SU-DHL-6 (cell line): ENCODE measurements at regions not wholly inside any gene's neighbourhood (a gene's known extent, or its start where the extent isn't known, plus 50 kb on each side); places are given as distances from the start of the nearest gene placed in this dataset.

Source experiments
- H2AFZ ChIP-seq: fragments of 200-600 bp; sonication (generic); 2 replicates; pipeline ENCODE4 v1.6.1; 2014; ENCODE audit warnings: low read depth, mild to moderate bottlenecking, moderate library complexity, mixed read lengths, antibody characterized with exemption, low read length; ENCODE audit not compliant: severe bottlenecking
- H3F3A ChIP-seq: fragments of 200-600 bp; shearing (Covaris generic); 2 replicates; pipeline ENCODE4 v1.6.0; 2016; ENCODE audit warnings: antibody characterized with exemption, mild to moderate bottlenecking; ENCODE audit not compliant: insufficient read depth
- H3K27ac ChIP-seq: fragments of 200-600 bp; sonication (generic); 2 replicates; pipeline ENCODE4 v1.5.1; 2016; ENCODE audit warnings: low read depth, mild to moderate bottlenecking, low read length, moderate library complexity, mixed read lengths
- H3K27me3 ChIP-seq: fragments of 200-600 bp; sonication (generic), shearing (Covaris generic); 2 replicates; pipeline ENCODE4 v1.6.0; 2014; ENCODE audit warnings: mild to moderate bottlenecking, low read length
- H3K36me3 ChIP-seq: fragments of 200-600 bp; sonication (generic); 2 replicates; pipeline ENCODE4 v1.6.1; 2014; ENCODE audit warnings: mild to moderate bottlenecking, low read length, mixed read lengths
- H3K4me2 ChIP-seq: fragments of 300-600, 200-600 bp; shearing (Covaris generic), sonication (generic); 2 replicates; pipeline ENCODE4 v1.6.0; 2014; ENCODE audit warnings: low read length, low read depth, mild to moderate bottlenecking; ENCODE audit not compliant: poor library complexity, severe bottlenecking
- H3K4me3 ChIP-seq: fragments of 200-600 bp; sonication (generic); 2 replicates; pipeline ENCODE4 v1.5.1; 2014; ENCODE audit warnings: antibody characterized with exemption, low read length, mild to moderate bottlenecking, mixed read lengths; ENCODE audit not compliant: insufficient read depth, poor library complexity, severe bottlenecking
- H3K79me2 ChIP-seq: fragments of 200-600 bp; sonication (generic); 2 replicates; pipeline ENCODE4 v1.6.1; 2014; ENCODE audit warnings: mild to moderate bottlenecking, low read length, moderate library complexity; ENCODE audit not compliant: insufficient read depth
- H3K9ac ChIP-seq: fragments of 200-600 bp; sonication (generic); 2 replicates; pipeline ENCODE4 v1.7.0; 2014; ENCODE audit warnings: mild to moderate bottlenecking, low read length
- H3K9me2 ChIP-seq: fragments of 200-600 bp; sonication (generic); replicated peaks from 2 replicates; pipeline ENCODE4 v1.6.1; 2014; ENCODE audit warnings: low read length; ENCODE audit not compliant: insufficient read depth
- H3K9me3 ChIP-seq: fragments of 200-600 bp; sonication (generic); 2 replicates; pipeline ENCODE4 v1.6.1; 2014; ENCODE audit warnings: low read length, mixed read lengths; ENCODE audit not compliant: insufficient read depth
- H4K20me1 ChIP-seq: fragments of 200-600 bp; sonication (generic); 2 replicates; pipeline ENCODE4 v1.6.1; 2014; ENCODE audit warnings: low read depth, mild to moderate bottlenecking, antibody characterized with exemption, low read length, moderate library complexity, mixed read lengths
- EZH2phosphoT487 ChIP-seq: fragments of 200-600 bp; sonication (generic), shearing (Covaris generic); conservative IDR thresholded peaks from 2 replicates; pipeline ENCODE4 v1.6.1; 2018; ENCODE audit warnings: mild to moderate bottlenecking, antibody characterized with exemption, low read length, moderate library complexity, mixed read lengths
- TF ChIP-seq, protein P1 (sequence below): fragments of 200-600 bp; sonication (generic); IDR thresholded peaks from one replicate; pipeline ENCODE4 v1.5.1; 2017; ENCODE audit warnings: antibody characterized with exemption, mild to moderate bottlenecking, low read length, moderate library complexity; ENCODE audit not compliant: insufficient read depth, poor library complexity, severe bottlenecking

DNA sequence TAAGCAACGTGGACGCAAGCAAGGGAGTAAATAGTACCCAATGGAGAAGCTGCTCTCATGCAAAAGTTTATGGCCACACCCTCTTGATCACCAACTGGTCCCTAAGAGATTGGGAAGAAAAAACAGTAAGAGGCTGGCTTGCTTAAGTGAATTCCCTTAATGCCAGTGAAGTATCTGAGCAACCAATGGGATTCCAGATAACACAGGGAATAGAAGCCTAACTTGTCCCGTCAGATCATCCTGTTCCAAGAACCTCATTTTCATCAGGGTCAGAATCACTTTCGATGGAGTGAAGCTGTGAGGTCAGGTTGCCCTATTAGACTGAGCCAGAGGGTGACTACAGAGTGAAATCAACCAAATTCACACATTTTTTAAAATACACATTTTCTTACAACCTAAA lies 104.3 kb downstream of the CD47 start:
- H3K9me3 ChIP-seq: no peaks in the 10 kb centered on the region
- no peak overlapping the region for H3K4me3 ChIP-seq
- no peaks in the 10 kb centered on the region for H4K20me1 ChIP-seq
- no peak overlapping the region for H3K4me2 ChIP-seq
- H3K27ac ChIP-seq: no peak overlapping the region
- H3K9ac ChIP-seq: no peak overlapping the region
- no peaks in the 10 kb centered on the region for H3K36me3 ChIP-seq
- H3K79me2 ChIP-seq: no peaks in the 10 kb centered on the region
- H3F3A ChIP-seq: no peaks in the 10 kb centered on the region
- H3K27me3 ChIP-seq: no peaks in the 10 kb centered on the region
- TF ChIP-seq EZH2phosphoT487: no peak
- TF ChIP-seq, protein P1, sequence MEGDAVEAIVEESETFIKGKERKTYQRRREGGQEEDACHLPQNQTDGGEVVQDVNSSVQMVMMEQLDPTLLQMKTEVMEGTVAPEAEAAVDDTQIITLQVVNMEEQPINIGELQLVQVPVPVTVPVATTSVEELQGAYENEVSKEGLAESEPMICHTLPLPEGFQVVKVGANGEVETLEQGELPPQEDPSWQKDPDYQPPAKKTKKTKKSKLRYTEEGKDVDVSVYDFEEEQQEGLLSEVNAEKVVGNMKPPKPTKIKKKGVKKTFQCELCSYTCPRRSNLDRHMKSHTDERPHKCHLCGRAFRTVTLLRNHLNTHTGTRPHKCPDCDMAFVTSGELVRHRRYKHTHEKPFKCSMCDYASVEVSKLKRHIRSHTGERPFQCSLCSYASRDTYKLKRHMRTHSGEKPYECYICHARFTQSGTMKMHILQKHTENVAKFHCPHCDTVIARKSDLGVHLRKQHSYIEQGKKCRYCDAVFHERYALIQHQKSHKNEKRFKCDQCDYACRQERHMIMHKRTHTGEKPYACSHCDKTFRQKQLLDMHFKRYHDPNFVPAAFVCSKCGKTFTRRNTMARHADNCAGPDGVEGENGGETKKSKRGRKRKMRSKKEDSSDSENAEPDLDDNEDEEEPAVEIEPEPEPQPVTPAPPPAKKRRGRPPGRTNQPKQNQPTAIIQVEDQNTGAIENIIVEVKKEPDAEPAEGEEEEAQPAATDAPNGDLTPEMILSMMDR: no peak
- no peaks in the 10 kb centered on the region for H3K9me2 ChIP-seq
- H2AFZ ChIP-seq: no peak overlapping the region

DNA sequence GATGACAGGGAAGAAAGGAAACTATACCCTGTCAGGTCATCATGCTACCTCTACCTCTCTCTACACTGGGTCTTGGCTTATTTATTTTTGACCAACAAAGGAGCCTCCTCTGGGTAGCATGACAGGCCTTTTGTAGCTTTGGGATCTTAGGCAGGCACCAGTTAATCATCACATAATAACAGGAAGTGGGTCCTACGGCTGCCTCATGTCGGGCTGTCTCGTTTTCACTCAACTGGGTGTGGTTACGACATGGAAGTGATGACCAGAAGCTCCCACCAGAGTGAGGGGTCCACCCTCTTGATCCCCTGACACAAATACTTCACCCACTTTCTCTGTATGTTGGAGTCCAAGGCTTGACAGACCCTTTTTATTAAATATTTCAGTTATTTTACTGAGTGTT lies 105.3 kb downstream of the CD47 start:
- H3K79me2 ChIP-seq: no peaks in the 10 kb centered on the region
- H4K20me1 ChIP-seq: no peaks in the 10 kb centered on the region
- no peak overlapping the region for H3K4me2 ChIP-seq
- no peaks in the 10 kb centered on the region for H3K9me2 ChIP-seq
- TF ChIP-seq, protein P1: no peak
- TF ChIP-seq EZH2phosphoT487: no peak
- H3K27me3 ChIP-seq: no peaks in the 10 kb centered on the region
- no peak overlapping the region for H3K27ac ChIP-seq
- no peak overlapping the region for H3K9ac ChIP-seq
- H3K4me3 ChIP-seq: no peak overlapping the region
- H3K36me3 ChIP-seq: no peaks in the 10 kb centered on the region
- no peaks in the 10 kb centered on the region for H3K9me3 ChIP-seq
- H2AFZ ChIP-seq: no peak overlapping the region
- no peaks in the 10 kb centered on the region for H3F3A ChIP-seq

DNA sequence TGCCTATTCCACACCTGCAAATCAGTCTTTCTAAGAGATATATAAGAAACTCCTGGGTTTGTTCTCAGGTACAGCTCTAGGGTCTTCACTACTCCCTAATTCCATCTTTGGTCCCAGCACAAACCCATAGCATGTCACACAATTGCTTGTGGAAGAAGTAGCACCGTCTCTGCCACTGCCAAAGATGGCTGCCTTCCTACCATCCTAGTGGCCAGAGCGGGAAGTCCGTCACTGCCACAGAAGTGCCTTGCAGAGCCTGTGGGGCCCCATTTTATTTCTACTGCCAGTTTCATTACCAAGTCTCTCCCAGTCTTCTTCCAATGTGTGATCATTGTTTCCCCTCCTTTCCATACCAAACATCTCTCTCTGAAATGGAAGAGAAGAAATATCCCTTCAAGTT lies 107.6 kb downstream of the CD47 start:
- no peaks in the 10 kb centered on the region for H3K79me2 ChIP-seq
- no peaks in the 10 kb centered on the region for H3K9me3 ChIP-seq
- H3K9ac ChIP-seq: no peak overlapping the region
- no peaks in the 10 kb centered on the region for H3F3A ChIP-seq
- no peak for TF ChIP-seq EZH2phosphoT487
- TF ChIP-seq, protein P1: no peak
- H3K27ac ChIP-seq: no peak overlapping the region
- H3K9me2 ChIP-seq: no peaks in the 10 kb centered on the region
- no peaks in the 10 kb centered on the region for H3K27me3 ChIP-seq
- H3K4me3 ChIP-seq: no peak overlapping the region
- H4K20me1 ChIP-seq: no peaks in the 10 kb centered on the region
- H2AFZ ChIP-seq: no peak overlapping the region
- no peak overlapping the region for H3K4me2 ChIP-seq
- H3K36me3 ChIP-seq: no peaks in the 10 kb centered on the region
